Epithelial cell of esophagus (primary cell): ENCODE measurements at regions not wholly inside any gene's neighbourhood (a gene's known extent, or its start where the extent isn't known, plus 50 kb on each side); places are given as distances from the start of the nearest gene placed in this dataset.
A peak's percentile ranks its signal among the peaks of the same experiment; 100 is the strongest.
"Not testable (repeated sequence)": the region's sequence is repeated elsewhere in the genome, so short reads cannot be mapped to it uniquely, and the experiment has no call there.

ENCODE experiments used
- DNase-seq: peaks from one replicate; pipeline ENCODE4 v3.0.0; 2010; ENCODE audit warnings: low read depth
- H3K4me3 ChIP-seq: 2 replicates; pipeline ENCODE4 v1.5.1; 2011; ENCODE audit warnings: mild to moderate bottlenecking, low read length, control low read depth
- TF ChIP-seq, protein P1 (sequence below): IDR thresholded peaks from 2 replicates; pipeline ENCODE4 v1.5.1; 2011; ENCODE audit warnings: low read depth, mild to moderate bottlenecking, low read length, control low read depth, inconsistent platforms; ENCODE audit not compliant: insufficient read depth; ENCODE audit errors: missing control alignments

DNA sequence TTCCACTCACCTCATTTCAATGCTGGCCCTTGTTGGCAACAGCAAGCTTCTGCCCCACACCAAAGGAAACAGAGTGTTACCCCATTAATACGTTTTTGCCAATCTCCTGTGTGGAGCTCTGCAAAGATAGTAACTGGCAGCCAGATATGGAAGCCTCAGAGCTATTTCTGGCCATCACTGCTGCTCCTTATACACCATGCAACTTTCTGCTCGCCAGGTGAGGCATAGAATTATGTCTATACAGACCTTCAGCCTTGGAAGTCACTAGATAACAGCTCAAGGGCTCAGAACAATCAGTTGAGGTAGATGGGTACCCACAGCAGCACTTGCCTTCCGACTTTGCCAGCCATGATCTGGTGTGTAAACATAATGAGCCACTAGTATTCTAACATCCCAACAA, 214.8 kb upstream of the ALG10B start:
- TF ChIP-seq, protein P1, sequence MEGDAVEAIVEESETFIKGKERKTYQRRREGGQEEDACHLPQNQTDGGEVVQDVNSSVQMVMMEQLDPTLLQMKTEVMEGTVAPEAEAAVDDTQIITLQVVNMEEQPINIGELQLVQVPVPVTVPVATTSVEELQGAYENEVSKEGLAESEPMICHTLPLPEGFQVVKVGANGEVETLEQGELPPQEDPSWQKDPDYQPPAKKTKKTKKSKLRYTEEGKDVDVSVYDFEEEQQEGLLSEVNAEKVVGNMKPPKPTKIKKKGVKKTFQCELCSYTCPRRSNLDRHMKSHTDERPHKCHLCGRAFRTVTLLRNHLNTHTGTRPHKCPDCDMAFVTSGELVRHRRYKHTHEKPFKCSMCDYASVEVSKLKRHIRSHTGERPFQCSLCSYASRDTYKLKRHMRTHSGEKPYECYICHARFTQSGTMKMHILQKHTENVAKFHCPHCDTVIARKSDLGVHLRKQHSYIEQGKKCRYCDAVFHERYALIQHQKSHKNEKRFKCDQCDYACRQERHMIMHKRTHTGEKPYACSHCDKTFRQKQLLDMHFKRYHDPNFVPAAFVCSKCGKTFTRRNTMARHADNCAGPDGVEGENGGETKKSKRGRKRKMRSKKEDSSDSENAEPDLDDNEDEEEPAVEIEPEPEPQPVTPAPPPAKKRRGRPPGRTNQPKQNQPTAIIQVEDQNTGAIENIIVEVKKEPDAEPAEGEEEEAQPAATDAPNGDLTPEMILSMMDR: no peak
- DNase-seq: no peak
- H3K4me3 ChIP-seq: no peak overlapping the region

- TF ChIP-seq, protein P1: no peak
- DNase-seq: peak; percentile 65
- H3K4me3 ChIP-seq: no peak overlapping the region
These were observed 214.4 kb upstream of the ALG10B start for GRCh38 chr12:38102197-38102596.

DNA sequence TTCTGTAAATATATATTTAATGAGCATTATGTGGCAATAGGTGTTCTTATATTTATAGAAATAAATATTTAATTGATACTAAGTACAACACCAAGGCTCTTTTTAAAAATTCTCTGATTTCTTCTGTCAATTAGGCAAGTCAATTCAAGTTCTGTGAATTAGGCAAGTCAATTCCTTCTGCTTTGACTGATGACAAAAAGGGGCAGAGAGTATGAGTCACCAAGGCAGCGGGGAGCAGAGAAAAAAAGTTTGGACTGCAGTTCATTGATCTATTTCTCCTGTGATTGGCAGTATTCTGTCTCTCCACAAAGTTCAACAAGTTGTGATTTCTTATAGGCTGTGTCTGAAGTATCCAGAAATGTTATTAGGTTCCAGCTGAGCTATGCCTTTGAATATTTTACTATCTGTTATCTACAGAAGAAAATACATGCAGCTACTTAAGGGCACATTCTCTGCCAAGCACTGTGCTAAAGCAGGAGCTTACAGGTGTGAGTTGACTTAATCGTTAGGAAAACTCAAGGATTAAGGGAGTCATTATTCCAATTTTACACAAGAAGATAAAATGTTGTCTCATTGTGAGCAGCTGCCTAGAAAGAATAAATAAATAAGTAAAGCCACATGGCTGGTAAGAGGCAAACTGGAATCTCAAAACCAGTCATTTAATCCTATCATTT, 206.4 kb upstream of the ALG10B start:
- TF ChIP-seq, protein P1: no peak
- peak; percentile 57 for DNase-seq
- no peak overlapping the region for H3K4me3 ChIP-seq

DNA sequence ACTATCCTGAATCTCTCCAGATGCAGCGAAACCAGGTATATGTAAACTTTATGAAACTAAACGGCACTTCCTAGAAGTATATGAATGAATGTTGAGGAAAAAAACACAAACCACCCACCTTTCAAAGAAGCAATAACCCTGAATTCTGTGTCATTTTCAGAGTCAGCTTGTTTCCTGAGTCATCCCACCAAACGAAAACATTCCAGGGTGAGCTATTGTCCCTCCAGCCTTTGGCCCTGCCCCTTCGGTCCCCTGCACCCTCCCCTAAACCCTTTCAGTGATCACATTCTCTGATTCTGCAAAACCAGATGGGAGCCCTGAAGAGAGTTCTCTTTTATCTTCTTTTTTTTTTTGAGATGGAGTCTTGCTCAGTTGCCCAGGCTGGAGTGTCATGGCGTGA, 202.6 kb upstream of the ALG10B start:
- TF ChIP-seq, protein P1: no peak
- H3K4me3 ChIP-seq: no peak overlapping the region
- no peak for DNase-seq

DNA sequence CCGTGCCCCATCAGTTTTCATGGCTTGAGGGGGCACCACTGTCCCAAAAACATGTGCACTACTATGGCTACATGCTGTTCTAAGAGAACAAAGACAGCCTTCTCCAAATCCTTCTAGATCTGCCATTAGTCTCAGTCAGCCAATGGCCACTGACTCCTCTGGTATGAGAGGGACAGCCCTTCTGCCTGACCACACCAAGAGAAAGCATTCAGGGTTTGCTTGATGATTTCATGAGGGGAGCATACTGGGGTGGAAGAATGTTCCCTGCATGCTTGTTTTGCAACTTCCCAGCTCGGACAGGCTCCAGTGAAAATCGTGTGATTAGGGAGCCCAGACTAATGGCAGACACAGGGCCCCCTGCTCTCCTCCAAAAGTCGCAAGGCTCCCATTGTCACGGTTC, 199.6 kb upstream of the ALG10B start:
- DNase-seq: no peak
- no peak overlapping the region for H3K4me3 ChIP-seq
- TF ChIP-seq, protein P1: no peak

DNA sequence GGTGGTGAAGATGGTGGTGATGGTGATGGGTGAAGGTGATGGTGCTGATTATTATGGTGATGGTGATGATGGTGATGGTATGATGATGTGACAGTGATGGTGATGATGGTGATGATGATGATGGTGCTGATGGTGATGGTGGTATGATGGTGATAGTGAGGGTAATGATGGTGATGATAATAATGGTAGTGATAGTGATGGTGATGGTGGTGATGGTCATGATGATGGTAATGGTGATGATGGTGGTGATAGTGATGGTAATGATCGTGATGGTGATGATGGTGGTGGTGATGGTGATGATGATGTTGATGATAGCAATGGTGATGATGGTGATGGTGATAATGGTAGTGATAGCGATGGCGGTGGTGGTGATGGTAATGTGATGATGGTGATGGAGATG, 197.9 kb upstream of the ALG10B start:
- H3K4me3 ChIP-seq: no peak overlapping the region
- no peak for DNase-seq
- TF ChIP-seq, protein P1: no peak

DNA sequence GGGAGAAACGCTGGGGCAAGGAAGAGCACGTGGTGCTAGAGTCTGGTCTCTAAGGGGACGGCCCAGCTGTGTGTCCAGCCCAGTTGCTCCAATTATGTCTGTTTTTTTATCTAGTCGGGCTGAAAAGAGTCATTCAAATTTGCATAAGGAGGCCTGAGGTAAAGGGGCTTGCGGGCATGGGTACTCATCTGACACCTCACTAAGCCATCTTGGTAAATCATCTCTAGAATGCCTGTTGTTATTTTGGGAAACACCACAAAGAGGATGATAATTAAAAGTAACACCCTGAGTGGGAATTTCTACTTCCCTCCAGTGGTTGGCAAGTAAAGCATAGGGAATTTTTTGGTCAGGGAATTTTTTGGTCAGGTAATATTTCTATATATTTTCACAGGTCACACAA, 196.1 kb upstream of the ALG10B start:
- DNase-seq: no peak
- TF ChIP-seq, protein P1: no peak
- no peak overlapping the region for H3K4me3 ChIP-seq

GRCh38 chr12:38123028-38123427, 193.5 kb upstream of the ALG10B start:
- not testable (repeated sequence) for H3K4me3 ChIP-seq
- peak; percentile 40 for DNase-seq
